GM21515 (cell line): ENCODE measurements at regions not wholly inside any gene's neighbourhood (a gene's known extent, or its start where the extent isn't known, plus 50 kb on each side); places are given as distances from the start of the nearest gene placed in this dataset.
"Not testable (repeated sequence)": the region's sequence is repeated elsewhere in the genome, so short reads cannot be mapped to it uniquely, and the experiment has no call there.

Experiments
- ATAC-seq: cut with Tn5 transposase; IDR thresholded peaks from one replicate; pipeline ENCODE4 v1.9.1; 2021; ENCODE audit not compliant: unreplicated experiment

DNA sequence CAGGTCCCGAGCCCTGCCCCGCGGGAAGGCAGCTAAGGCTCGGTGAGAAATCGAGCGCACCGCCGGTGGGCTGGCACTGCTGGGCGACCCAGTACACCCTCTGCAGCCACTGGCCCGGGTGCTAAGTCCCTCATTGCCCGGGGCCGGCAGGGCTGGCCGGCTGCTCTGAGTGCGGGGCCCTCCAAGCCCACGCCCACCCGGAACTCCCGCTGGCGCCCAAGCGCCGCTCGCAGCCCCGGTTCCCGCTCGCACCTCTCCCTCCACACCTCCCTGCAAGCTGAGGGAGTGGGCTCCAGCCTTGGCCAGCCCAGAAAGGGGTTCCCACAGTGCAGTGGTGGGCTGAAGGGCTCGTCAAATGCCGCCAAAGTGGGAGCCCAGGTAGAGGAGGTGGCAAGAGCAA lies 63.2 kb upstream of the IER3 start:
- ATAC-seq: not testable (repeated sequence)

- no peak for ATAC-seq
Measured at GRCh38 chr6:30806581-30807183, 62.3 kb upstream of the IER3 start.

DNA sequence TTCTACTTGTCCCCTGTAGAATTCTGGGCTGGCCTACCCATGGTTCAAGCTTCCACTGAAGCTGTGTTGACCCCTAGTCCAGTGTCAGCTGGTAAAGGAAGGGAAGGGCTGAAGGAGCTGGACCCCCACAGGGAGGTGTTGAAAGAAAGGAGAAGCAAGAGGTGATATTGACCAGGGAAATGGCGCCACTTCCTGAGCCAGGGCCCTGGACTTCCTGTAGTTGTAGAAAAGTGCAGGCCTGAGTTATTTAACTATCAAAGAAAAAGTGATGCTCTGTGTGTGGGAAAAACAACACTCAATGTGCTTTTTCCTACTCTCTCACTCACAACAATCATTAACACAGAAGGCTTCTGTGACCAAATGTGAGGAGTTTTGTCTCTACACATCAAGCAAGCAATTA lies 60.0 kb upstream of the IER3 start:
- ATAC-seq: no peak

- ATAC-seq: no peak
Measured at GRCh38 chr6:30802731-30803130, 58.4 kb upstream of the IER3 start.

DNA sequence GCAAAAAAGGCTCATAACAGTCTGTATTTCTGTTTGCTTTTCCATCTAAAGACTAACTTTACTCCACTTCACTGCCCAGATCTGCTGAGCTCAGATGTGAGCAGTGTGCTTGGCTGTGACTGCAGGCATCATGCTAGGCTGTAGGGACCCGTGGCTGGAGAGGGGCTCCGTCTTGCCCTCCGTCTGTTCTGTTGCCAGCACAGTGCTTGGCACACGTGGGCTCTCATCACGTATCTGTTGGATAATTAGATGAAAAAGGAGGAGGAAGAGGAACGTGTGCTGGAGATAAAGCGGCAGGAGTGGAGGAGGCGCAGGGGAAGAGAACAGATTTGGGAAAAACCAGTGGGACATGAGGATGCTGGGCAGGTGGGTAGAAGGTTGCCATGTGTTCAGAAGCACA lies 57.6 kb upstream of the IER3 start:
- ATAC-seq: no peak

DNA sequence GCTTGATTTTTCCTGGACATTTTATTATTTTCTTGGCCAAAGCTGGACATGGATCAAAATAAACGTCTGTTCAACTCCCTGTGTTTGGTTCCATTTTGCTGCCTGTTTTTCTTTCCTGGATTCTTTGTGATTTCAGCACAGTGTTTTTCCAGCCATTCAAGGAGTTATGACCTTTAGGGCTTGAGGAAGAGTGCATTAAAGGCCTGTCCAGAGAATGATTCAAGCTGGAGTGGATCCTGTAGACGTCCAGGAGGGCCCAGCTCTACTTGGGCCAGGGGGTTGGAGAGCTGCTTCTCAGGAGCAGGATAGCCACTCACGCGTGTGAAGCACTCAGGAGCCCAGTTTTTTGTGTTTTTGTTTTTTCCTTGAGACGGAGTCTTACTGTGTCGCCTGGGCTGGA lies 56.5 kb upstream of the IER3 start:
- ATAC-seq: no peak

DNA sequence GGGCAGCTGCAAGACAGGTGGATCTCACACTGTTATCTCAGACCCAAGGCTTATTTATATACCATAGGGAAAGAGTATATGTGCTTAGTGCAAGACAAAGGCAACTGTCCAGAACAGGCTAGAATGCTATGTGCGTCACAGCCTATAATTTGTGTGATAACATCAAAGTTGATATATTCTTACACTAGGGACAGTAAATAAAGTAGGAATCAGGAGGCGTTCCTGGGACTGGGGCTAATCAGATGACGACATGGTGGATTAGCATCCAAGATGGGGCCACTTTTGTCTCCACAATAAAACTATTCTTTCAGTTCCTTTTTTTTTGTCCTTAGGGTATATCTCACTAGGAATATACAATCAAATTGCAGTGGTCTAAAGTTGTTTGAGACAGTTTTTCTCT lies 54.9 kb upstream of the IER3 start:
- no peak for ATAC-seq

DNA sequence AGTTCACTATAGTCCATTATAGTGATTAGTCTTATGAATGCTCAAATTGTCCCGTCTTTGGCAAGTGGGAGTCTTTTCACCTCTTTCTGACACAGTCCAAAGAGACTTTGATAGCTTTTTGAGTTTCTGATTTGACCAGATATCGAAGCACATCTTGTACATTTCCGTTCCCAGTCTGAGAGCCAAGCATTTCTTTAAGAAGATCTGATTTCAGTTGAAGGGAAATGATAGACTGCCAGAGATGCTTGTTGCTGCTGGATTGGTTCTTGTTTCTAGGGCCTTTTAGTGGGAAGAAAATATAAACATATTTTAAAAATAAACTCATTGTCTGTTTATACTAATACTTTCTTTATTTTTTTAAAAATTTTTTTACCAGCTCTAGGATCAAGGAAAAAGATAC lies 54.1 kb upstream of the IER3 start:
- ATAC-seq: no peak

DNA sequence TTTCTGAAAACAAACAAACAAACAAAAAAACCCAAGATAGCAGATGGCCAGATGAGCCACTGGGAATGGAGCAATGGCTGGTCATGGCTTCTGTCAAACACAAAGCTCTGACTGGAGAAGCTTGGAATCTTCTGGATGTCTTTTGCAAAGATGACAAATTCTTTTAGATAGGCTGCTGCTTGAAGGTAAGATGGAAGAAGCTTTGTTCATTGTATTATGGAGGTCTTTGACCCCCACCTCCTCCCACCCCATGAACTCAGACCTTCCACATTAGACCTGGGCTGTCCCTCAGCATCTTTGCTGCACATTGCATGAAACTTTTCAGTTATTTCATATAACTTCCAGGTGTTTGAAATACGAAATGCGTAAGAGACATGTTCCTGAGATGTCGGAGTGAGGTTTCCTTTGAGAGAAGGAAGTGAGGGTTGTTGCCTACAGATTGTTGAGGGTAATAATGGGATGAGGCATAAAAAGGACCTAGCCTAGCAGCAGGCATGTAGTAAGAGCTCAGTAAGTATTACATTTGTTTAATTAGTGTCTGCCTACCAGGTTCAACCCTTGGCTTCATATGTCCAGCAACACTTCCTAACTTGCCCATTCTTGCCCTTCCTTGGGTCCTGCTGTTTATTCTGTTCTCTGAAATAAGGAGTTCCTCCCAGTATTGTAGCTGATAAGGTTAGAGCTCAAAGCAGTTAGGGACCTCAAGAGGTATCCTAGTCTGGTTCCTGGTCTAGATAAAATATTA lies 51.4 kb upstream of the IER3 start:
- ATAC-seq: no peak
